ENCODE measurements at regions not wholly inside any gene's neighbourhood (a gene's known extent, or its start where the extent isn't known, plus 50 kb on each side); places are given as distances from the start of the nearest gene placed in this dataset.
A peak's percentile ranks its signal among the peaks of the same experiment; 100 is the strongest.

DNA sequence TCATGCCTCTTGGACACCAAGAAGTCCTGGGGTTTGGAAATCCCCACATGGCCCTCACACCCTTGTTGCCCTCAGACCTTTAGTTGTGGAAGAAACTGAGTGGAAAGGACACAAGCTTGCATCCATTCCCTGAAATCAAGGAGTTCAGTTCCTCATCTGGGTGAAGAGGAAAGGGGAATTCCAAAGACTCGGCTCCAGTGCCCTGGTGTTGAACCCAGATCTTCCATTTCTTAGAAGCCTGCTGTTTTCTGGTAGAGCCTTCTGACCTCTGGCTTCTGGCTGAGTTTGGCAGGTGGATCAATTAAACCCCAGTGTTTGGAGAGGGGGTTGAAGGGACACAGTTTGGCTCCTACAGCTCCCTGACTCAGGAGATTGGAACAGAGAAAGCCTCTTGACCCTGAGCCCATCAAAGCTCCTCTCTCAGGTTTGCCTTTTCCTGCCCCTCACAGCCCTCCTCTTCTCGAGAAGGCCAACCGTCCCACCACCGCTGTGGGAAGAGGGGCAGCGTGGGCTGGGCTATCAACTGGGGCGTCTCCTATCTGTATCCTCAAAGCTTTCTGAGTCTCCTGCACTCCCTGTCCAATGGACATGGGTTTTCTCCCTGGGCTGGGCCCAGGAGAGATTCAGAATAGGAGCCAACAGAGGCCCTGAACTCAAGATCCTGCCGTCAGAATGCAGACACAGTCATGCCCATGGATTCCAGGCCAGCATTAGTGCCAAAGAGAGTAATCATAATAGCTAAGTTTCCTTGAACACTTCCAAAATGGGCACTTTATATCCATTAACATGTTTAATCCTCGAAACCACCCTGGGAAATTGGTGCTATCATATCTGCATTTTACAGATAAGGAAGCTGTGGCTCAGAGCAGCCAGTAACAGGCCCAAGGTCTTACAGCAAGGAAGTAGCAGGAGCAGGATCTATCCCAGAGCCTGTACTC lies 146.2 kb downstream of the VEGFA start (continued):
- TF ChIP-seq NFATC3 (CRISPR knock-in tag; IDR thresholded peaks at IDR 0.05) = 0 out of 2 replicates have a peak, but pooled peaks have one; percentile 5
- no peak for TF ChIP-seq ZNF660 (CRISPR knock-in tag; IDR thresholded peaks at IDR 0.05; ENCODE audit: borderline replicate concordance, low read depth)
- TF ChIP-seq ZNF772 (CRISPR knock-in tag; IDR thresholded peaks at IDR 0.05) = no peak
- TF ChIP-seq ZNF761 (CRISPR knock-in tag; conservative IDR thresholded peaks at IDR 0.05) = 0 out of 2 replicates have a peak, but pooled peaks have one; percentile 4
- TF ChIP-seq GLI4 (CRISPR knock-in tag; IDR thresholded peaks at IDR 0.05; ENCODE audit: borderline replicate concordance) = no peak
- TF ChIP-seq, protein P1, sequence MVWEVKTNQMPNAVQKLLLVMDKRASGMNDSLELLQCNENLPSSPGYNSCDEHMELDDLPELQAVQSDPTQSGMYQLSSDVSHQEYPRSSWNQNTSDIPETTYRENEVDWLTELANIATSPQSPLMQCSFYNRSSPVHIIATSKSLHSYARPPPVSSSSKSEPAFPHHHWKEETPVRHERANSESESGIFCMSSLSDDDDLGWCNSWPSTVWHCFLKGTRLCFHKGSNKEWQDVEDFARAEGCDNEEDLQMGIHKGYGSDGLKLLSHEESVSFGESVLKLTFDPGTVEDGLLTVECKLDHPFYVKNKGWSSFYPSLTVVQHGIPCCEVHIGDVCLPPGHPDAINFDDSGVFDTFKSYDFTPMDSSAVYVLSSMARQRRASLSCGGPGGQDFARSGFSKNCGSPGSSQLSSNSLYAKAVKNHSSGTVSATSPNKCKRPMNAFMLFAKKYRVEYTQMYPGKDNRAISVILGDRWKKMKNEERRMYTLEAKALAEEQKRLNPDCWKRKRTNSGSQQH (CRISPR knock-in tag; IDR thresholded peaks at IDR 0.05; ENCODE audit: low read depth) = no peak
- TF ChIP-seq ESRRA (CRISPR knock-in tag; IDR thresholded peaks at IDR 0.05; ENCODE audit: low read depth) = no peak
- no peak for TF ChIP-seq ZBTB38 (CRISPR knock-in tag; IDR thresholded peaks at IDR 0.05)
- TF ChIP-seq, protein P2, sequence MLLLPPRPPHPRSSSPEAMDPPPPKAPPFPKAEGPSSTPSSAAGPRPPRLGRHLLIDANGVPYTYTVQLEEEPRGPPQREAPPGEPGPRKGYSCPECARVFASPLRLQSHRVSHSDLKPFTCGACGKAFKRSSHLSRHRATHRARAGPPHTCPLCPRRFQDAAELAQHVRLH (CRISPR knock-in tag; IDR thresholded peaks at IDR 0.05; ENCODE audit: borderline replicate concordance, low read depth) = no peak
- TF ChIP-seq NR2F1 (CRISPR knock-in tag; IDR thresholded peaks at IDR 0.05) = no peak
- no peak for TF ChIP-seq ZNF207 (IDR thresholded peaks at IDR 0.05; ENCODE audit: borderline replicate concordance)
- TF ChIP-seq FOXM1 (CRISPR knock-in tag; IDR thresholded peaks at IDR 0.05) = no peak
- TF ChIP-seq, protein P3, sequence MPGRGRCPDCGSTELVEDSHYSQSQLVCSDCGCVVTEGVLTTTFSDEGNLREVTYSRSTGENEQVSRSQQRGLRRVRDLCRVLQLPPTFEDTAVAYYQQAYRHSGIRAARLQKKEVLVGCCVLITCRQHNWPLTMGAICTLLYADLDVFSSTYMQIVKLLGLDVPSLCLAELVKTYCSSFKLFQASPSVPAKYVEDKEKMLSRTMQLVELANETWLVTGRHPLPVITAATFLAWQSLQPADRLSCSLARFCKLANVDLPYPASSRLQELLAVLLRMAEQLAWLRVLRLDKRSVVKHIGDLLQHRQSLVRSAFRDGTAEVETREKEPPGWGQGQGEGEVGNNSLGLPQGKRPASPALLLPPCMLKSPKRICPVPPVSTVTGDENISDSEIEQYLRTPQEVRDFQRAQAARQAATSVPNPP (CRISPR knock-in tag; IDR thresholded peaks at IDR 0.05) = no peak
- TF ChIP-seq RARG (CRISPR knock-in tag; IDR thresholded peaks at IDR 0.05; ENCODE audit: low read depth) = no peak
- TF ChIP-seq SMAD3 (CRISPR knock-in tag; IDR thresholded peaks at IDR 0.05) = no peak
- TF ChIP-seq ZNF891 (CRISPR knock-in tag; IDR thresholded peaks at IDR 0.05) = 0 out of 2 replicates have a peak, but pooled peaks have one; percentile 33
- no peak for TF ChIP-seq SIN3B (IDR thresholded peaks at IDR 0.05; ENCODE audit: low read length)
- no peak for TF ChIP-seq ZNF777 (CRISPR knock-in tag; IDR thresholded peaks at IDR 0.05)
- TF ChIP-seq DNMT1 (CRISPR knock-in tag; IDR thresholded peaks at IDR 0.05) = no peak
- peak; percentile 72 for TF ChIP-seq ZBTB7B (CRISPR knock-in tag; IDR thresholded peaks at IDR 0.05)
- TF ChIP-seq, protein P4, sequence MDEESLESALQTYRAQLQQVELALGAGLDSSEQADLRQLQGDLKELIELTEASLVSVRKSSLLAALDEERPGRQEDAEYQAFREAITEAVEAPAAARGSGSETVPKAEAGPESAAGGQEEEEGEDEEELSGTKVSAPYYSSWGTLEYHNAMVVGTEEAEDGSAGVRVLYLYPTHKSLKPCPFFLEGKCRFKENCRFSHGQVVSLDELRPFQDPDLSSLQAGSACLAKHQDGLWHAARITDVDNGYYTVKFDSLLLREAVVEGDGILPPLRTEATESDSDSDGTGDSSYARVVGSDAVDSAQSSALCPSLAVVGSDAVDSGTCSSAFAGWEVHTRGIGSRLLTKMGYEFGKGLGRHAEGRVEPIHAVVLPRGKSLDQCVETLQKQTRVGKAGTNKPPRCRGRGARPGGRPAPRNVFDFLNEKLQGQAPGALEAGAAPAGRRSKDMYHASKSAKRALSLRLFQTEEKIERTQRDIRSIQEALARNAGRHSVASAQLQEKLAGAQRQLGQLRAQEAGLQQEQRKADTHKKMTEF (CRISPR knock-in tag; IDR thresholded peaks at IDR 0.05) = 0 out of 2 replicates have a peak, but pooled peaks have one; percentile 17
- TF ChIP-seq GABPA (IDR thresholded peaks at IDR 0.05; ENCODE audit: low read depth, low read length) = no peak
- TF ChIP-seq GABPA (CRISPR knock-in tag; IDR thresholded peaks at IDR 0.05; ENCODE audit: low read depth) = 0 out of 2 replicates have a peak, but pooled peaks have one; percentile 2
- no peak for TF ChIP-seq ZNF232 (CRISPR knock-in tag; IDR thresholded peaks at IDR 0.05; ENCODE audit: borderline replicate concordance)
- TF ChIP-seq SMYD3 (CRISPR knock-in tag; IDR thresholded peaks at IDR 0.05) = no peak
- 0 out of 2 replicates have a peak, but pooled peaks have one; percentile 11 for TF ChIP-seq FOSL2 (CRISPR knock-in tag; IDR thresholded peaks at IDR 0.05)
- no peak for TF ChIP-seq TEAD3 (CRISPR knock-in tag; optimal IDR thresholded peaks at IDR 0.05; ENCODE audit: borderline replicate concordance)
- no peak for TF ChIP-seq NR2F2 (IDR thresholded peaks at IDR 0.05; ENCODE audit: borderline replicate concordance, low read depth)
